Endodermal cell (in vitro differentiated cells): ENCODE measurements at regions not wholly inside any gene's neighbourhood (a gene's known extent, or its start where the extent isn't known, plus 50 kb on each side); places are given as distances from the start of the nearest gene placed in this dataset.

ENCODE experiments used
- DNase-seq: peaks from one replicate; pipeline ENCODE4 v3.0.0-alpha.2; 2017
- H3K27ac ChIP-seq: 2 replicates; pipeline ENCODE4 v1.5.1; 2013; ENCODE audit warnings: mild to moderate bottlenecking, low read depth, low read length, moderate library complexity
- H3K27me3 ChIP-seq: 2 replicates; pipeline ENCODE4 v1.6.1; 2013; ENCODE audit warnings: mild to moderate bottlenecking, low read length, moderate library complexity; ENCODE audit not compliant: insufficient read depth, control insufficient read depth, poor library complexity, severe bottlenecking
- H3K36me3 ChIP-seq: 2 replicates; pipeline ENCODE4 v1.7.0; 2013; ENCODE audit warnings: mild to moderate bottlenecking, low read length, moderate library complexity; ENCODE audit not compliant: control insufficient read depth, insufficient read depth
- H3K4me1 ChIP-seq: one replicate; pipeline ENCODE4 v1.7.0; 2013; ENCODE audit warnings: low read length; ENCODE audit not compliant: control insufficient read depth, insufficient read depth
- H3K4me3 ChIP-seq: 2 replicates; pipeline ENCODE4 v1.5.1; 2013; ENCODE audit warnings: mild to moderate bottlenecking, low read length, moderate library complexity
- H3K9ac ChIP-seq: 2 replicates; pipeline ENCODE4 v1.6.1; 2013; ENCODE audit warnings: mild to moderate bottlenecking, low read length, moderate library complexity; ENCODE audit not compliant: poor library complexity, severe bottlenecking; ENCODE audit errors: extremely low read depth
- H3K9me3 ChIP-seq: 2 replicates; pipeline ENCODE4 v1.6.1; 2013; ENCODE audit warnings: mild to moderate bottlenecking, low read length, moderate library complexity; ENCODE audit not compliant: control insufficient read depth
- H3K27ac Mint-ChIP-seq: 2 replicates; pipeline ENCODE4 v1.8.0; 2020; ENCODE audit warnings: mixed read lengths
- H3K27me3 Mint-ChIP-seq: 2 replicates; pipeline ENCODE4 v1.8.0; 2021; ENCODE audit warnings: mild to moderate bottlenecking, mixed read lengths; ENCODE audit not compliant: insufficient read depth
- H3K36me3 Mint-ChIP-seq: 2 replicates; pipeline ENCODE4 v1.8.0; 2020; ENCODE audit warnings: low read depth, mixed read lengths
- H3K4me1 Mint-ChIP-seq: 2 replicates; pipeline ENCODE4 v1.8.0; 2020; ENCODE audit warnings: mixed read lengths
- H3K4me3 Mint-ChIP-seq: 2 replicates; pipeline ENCODE4 v1.8.0; 2020; ENCODE audit warnings: mild to moderate bottlenecking, moderate library complexity, mixed read lengths
- H3K9me3 Mint-ChIP-seq: 2 replicates; pipeline ENCODE4 v1.8.0; 2020; ENCODE audit warnings: mild to moderate bottlenecking, mixed read lengths
- CTCF ChIP-seq: fragments of 200-600 bp; sonication (generic); conservative IDR thresholded peaks from 2 replicates; pipeline ENCODE4 v1.5.0; 2021; ENCODE audit warnings: antibody characterized with exemption, mild to moderate bottlenecking
- WGBS, 2 experiments: methylation state at CpG; one replicate each; pipeline versions ENCODE4 v1.1.5 to v1.1.7; 2013; ENCODE audit warnings: missing lambda C conversion rate in 2 of 2, mixed read lengths in 1 of 2; ENCODE audit not compliant: insufficient coverage in 1 of 2, insufficient read length in 1 of 2; 5-methylcytosine and 5-hydroxymethylcytosine counted together

- peak; percentile 47 for DNase-seq
- H3K9ac ChIP-seq, result no peak overlapping the region
- Mint-ChIP-seq H3K4me3 (no peak overlapping the region), H3K27ac (no peak overlapping the region), H3K27me3 (no peaks in the 10 kb centered on the region), H3K4me1 (no peaks in the 10 kb centered on the region), H3K36me3 (no peaks in the 10 kb centered on the region), H3K9me3 (no peaks in the 10 kb centered on the region)
- no peaks in the 10 kb centered on the region for H3K4me1 ChIP-seq
- no peaks in the 10 kb centered on the region for H3K36me3 ChIP-seq
- WGBS, 2 experiments, result 63 to 84% methylated on average over 1 to 2 of the region's 2 CpGs
- no peak for TF ChIP-seq CTCF
- H3K27ac ChIP-seq, result no peak overlapping the region
- no peaks in the 10 kb centered on the region for H3K27me3 ChIP-seq
- H3K9me3 ChIP-seq, result no peaks in the 10 kb centered on the region
- H3K4me3 ChIP-seq, result no peak overlapping the region
Observed at GRCh38 chr18:28855989-28856388, 679.1 kb upstream of the CDH2 start.

GRCh38 chr18:28855524-28855923 lies 678.6 kb upstream of the CDH2 start:
- no peaks in the 10 kb centered on the region for H3K36me3 Mint-ChIP-seq
- H3K27me3 ChIP-seq, result no peaks in the 10 kb centered on the region
- no peaks in the 10 kb centered on the region for H3K27me3 Mint-ChIP-seq
- H3K27ac ChIP-seq, result no peak overlapping the region
- H3K4me3 ChIP-seq, result no peak overlapping the region
- no peak overlapping the region for H3K4me3 Mint-ChIP-seq
- H3K36me3 ChIP-seq, result no peaks in the 10 kb centered on the region
- H3K4me1 Mint-ChIP-seq, result no peaks in the 10 kb centered on the region
- no peak overlapping the region for H3K27ac Mint-ChIP-seq
- H3K9ac ChIP-seq, result no peak overlapping the region
- DNase-seq, result no peak
- H3K4me1 ChIP-seq, result no peaks in the 10 kb centered on the region
- 80 to 89% methylated on average over 1 of the region's 1 CpG for WGBS, 2 experiments
- H3K9me3 ChIP-seq, result no peaks in the 10 kb centered on the region
- no peaks in the 10 kb centered on the region for H3K9me3 Mint-ChIP-seq
- no peak for TF ChIP-seq CTCF

- no peak overlapping the region for H3K27ac ChIP-seq
- H3K4me3 Mint-ChIP-seq, result no peak overlapping the region
- H3K36me3 Mint-ChIP-seq, result no peaks in the 10 kb centered on the region
- DNase-seq, result no peak
- no peaks in the 10 kb centered on the region for H3K27me3 Mint-ChIP-seq
- no peaks in the 10 kb centered on the region for H3K4me1 Mint-ChIP-seq
- no peaks in the 10 kb centered on the region for H3K36me3 ChIP-seq
- 89 to 100% methylated on average over 1 of the region's 1 CpG for WGBS, 2 experiments
- no peak overlapping the region for H3K9ac ChIP-seq
- H3K9me3 Mint-ChIP-seq, result no peaks in the 10 kb centered on the region
- H3K9me3 ChIP-seq, result no peaks in the 10 kb centered on the region
- no peak for TF ChIP-seq CTCF
- H3K27me3 ChIP-seq, result no peaks in the 10 kb centered on the region
- H3K4me1 ChIP-seq, result no peaks in the 10 kb centered on the region
- no peak overlapping the region for H3K4me3 ChIP-seq
- H3K27ac Mint-ChIP-seq, result no peak overlapping the region
Observed at GRCh38 chr18:28854964-28855363, 678.0 kb upstream of the CDH2 start.
